Putamen (tissue), 1 donor: ENCODE measurements at regions not wholly inside any gene's neighbourhood (a gene's known extent, or its start where the extent isn't known, plus 50 kb on each side); places are given as distances from the start of the nearest gene placed in this dataset.
A peak's percentile ranks its signal among the peaks of the same experiment; 100 is the strongest.

Experiments used
- DNase-seq: peaks from one replicate; pipeline ENCODE4 v3.0.0-alpha.2; 2016; ENCODE audit warnings: low spot score

DNA sequence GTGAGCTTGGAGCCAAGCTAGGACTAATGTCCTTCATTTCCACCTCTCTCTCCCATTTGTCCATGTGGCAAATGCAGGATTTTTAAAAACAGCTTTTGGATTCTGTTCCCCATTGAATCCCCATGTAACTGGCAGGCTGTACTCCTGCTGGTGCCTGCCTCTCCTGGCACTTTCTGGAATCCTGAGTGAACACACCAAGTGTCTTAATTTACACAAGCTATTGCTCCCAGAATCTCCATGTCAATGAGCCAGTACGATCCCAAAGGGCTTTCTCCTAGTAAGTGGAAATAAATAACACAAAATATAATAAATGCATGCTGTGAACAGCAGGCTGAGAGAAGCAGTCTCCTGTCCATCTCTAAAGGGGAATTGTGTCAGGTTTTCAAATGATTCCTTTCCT is 88.4 kb upstream of the WWC1 start:
- DNase-seq: no peak

DNA sequence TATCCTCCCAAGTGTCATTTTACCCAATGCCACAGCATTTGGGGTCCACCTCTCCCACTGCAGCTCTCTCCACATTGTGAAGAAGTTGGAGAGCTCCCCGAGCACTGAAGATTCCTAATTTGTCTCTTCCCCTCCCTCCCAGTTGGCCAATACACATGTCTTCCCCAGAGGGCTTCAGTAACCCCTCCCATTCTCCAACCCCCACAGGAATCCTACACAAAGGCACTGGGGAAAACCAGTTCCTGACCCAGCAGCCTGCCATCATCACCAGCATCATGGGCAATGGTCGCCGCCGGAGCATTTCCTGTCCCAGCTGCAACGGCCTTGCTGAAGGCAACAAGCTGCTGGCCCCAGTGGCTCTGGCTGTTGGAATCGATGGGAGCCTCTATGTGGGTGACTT is 87.3 kb upstream of the WWC1 start:
- DNase-seq: no peak

- peak; percentile 31 for DNase-seq
Measured at GRCh38 chr5:168207450-168208029, 83.9 kb upstream of the WWC1 start.

DNA sequence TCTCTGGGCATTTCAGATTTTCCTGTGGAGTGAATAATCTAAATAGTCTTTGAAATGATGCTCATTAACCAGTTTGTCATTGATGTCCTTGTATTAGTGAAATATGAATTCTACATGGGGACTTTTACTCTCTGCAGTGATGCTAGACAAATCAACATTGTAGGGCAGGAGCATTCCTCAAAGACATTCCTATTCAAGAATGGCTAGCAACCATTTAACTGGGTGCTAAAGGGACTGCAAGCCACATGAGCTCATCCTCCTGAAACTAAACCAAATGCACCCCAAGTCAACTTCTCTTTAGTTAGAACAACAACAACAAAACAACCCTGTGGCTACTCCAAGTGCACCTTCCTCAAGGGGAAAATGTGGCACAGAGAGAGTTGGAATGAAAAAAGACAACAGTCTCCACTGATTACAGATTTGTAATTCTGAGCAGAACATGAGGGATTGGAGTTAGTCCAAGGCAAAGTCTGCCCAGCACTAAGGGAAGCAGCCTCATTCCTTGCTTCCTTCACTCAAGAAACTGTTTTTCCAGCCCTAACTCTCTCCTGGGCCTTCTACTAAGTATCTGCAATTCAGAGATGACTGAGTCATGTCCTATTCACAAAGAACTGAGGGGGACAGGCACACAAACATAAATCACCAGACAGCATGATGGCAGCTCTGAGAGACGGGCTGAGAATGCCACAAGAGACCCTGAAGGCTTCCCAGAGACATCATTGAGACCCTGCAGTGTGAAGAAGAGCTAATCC is 82.0 kb upstream of the WWC1 start:
- no peak for DNase-seq

DNA sequence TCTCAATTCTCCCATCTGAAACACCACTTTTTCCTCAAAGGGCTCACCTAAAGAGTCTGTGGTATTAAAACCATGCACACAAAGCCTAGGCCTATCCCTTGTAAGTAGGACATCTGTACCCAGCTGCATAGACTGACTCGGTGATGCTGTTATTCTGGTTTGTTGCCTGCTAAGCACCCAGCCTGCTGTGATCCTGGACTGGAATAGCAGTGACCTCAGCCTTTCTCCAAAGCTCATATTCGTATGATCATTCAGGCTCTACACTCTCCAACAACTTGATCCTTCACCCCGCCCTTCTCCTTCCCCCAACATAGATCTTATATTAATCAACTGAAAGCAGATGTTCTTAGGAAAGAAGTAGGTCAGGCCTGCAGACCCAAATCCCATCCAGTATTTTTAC is 81.4 kb upstream of the WWC1 start:
- no peak for DNase-seq

GRCh38 chr5:168211245-168211644 is 80.2 kb upstream of the WWC1 start:
- DNase-seq: no peak

DNA sequence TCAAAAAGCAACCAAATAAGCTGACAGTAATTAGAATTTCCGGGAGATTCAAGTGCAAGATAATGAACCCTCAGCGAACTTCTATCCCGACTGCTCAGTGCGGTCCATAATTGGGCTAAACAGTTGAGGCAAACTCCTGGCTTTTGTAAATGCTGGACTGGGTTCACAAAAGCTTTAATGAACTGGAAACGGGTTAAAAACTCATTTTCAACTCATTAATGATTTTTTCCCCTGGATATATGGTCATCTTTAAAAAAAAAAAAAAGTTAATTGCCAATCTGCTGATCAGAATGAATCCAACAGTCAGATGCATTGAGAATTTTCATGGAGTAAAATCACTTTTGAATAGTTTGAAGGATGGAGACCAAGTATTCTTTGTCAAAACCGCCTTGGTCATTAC is 79.5 kb upstream of the WWC1 start:
- no peak for DNase-seq

DNA sequence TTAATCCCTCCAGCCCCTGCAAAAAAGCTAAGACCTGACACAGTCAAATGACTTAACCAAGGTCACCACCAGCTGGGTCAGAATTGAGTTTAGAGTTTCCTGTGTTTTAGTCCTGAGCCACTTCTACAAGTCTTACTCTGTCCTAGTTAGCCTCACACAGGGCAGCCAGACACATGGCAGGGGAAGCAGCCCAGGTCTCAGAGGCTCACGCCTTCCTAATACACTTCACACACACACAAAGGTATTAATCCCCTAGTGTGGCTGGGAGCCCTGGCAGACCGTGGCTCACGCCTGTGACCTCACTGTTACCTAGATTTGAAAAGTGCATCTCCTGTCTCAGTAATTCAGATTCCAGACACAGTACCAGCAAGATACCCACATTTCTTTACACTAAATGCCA is 77.4 kb upstream of the WWC1 start:
- no peak for DNase-seq

GRCh38 chr5:168214886-168215285 is 76.6 kb upstream of the WWC1 start:
- no peak for DNase-seq

- no peak for DNase-seq
Measured at GRCh38 chr5:168215646-168216045, 75.8 kb upstream of the WWC1 start.

GRCh38 chr5:168216989-168217388 is 74.5 kb upstream of the WWC1 start:
- no peak for DNase-seq

DNA sequence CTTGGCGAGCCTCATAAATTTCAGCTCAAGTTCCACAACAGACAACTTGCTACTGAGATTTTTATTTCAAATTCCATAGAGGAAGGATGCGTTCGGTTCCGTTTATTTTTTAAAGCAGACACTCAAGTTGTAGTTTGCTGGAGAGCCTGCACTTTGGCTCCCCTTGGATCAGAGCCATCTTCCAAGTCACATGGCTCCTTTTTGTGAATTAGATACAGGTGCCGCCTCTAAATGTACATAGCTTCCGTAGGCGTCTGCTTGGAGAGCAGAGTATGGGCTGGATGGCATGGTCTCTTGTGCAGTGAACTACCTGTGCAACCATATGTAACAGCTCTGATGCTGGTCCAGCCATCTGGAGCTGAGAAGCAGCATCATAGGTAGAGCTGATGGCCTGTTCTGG is 73.9 kb upstream of the WWC1 start:
- no peak for DNase-seq

DNA sequence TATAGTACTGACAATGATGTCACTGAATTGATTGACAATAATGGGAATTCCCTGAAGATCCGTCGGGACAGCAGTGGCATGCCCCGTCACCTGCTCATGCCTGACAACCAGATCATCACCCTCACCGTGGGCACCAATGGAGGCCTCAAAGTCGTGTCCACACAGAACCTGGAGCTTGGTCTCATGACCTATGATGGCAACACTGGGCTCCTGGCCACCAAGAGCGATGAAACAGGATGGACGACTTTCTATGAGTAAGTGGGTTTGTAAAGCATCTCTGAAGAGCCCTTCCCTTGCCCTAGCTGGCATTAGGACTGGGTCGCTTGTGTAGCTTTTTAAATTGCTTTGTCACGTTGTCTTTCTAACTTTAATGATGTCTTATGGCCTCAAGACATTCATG is 72.7 kb upstream of the WWC1 start:
- DNase-seq: no peak

DNA sequence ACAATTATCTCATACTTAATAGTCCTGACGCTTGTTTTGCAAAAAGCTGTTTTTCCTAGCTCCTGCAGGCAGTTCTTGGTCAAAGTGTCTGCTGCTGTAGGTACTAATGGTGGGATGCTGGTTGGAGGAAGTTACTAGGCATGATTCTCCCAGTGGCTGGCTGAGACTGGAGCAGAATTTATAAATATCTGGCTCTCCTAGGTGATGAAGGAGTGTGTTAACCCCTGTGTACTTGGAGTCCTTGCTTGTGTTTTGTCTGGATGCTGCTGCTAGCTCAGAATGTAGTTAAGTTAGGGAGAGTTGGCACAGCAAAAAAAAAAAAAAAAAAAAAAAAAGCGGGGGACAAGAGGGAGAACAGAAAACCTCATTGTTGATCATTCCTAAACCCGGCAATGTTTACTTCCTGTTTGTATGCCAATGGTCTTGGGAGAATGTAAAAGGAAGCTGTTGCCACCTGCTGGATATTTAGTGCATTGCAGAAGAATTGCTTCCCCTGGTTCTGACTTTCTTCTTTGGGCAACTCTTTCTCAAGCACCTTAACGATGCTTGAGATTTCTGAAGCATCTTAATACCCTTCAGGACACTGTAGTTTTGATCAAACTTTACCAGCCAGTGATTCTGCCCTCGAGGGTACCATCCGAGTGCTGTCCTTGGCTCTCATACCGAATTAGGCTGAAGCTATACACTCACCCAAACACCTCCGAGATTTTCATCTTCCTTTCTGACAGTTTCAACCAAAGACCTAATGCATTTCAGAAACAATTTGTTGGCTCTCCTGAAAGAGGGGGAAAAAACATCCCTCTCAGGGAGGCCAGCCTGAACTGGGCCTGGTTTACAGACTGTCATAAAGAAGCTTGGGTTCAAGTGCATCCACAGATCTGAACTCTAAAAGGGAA is 71.7 kb upstream of the WWC1 start:
- peak; percentile 75 for DNase-seq

DNA sequence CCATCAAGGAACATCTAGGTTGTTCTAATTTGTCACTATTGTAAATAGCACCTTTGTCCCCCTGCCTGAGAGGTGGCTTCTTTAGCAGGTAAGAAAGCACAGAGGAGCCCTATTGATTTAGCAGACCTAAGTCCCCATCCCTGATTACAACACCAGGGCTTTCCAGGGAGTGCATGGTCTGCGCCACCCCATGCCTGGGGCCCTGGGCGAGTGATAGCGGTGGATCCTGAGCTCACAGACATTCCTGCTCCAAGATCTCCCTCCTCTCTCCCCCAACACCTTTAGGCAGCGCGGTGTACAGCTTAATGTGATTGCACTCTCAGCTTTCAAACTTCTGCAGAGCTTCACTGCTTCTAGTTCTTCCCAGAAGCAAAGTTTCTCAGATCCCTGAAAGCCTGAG is 67.4 kb upstream of the WWC1 start:
- no peak for DNase-seq

DNA sequence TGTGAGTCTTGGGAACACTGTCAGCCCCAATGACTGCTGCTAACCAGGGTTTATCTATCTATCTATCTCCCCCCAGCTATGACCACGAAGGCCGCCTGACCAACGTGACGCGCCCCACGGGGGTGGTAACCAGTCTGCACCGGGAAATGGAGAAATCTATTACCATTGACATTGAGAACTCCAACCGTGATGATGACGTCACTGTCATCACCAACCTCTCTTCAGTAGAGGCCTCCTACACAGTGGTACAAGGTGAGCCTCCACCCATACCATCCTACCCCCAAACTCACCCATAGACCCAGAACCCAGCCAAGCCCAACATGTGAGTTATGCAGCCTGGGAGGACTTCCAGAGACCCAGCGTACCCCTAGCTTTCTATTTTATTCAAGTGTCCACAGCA is 65.4 kb upstream of the WWC1 start:
- DNase-seq: no peak

- DNase-seq: peak; percentile 28
Measured at GRCh38 chr5:168227001-168227400, 64.4 kb upstream of the WWC1 start.

DNA sequence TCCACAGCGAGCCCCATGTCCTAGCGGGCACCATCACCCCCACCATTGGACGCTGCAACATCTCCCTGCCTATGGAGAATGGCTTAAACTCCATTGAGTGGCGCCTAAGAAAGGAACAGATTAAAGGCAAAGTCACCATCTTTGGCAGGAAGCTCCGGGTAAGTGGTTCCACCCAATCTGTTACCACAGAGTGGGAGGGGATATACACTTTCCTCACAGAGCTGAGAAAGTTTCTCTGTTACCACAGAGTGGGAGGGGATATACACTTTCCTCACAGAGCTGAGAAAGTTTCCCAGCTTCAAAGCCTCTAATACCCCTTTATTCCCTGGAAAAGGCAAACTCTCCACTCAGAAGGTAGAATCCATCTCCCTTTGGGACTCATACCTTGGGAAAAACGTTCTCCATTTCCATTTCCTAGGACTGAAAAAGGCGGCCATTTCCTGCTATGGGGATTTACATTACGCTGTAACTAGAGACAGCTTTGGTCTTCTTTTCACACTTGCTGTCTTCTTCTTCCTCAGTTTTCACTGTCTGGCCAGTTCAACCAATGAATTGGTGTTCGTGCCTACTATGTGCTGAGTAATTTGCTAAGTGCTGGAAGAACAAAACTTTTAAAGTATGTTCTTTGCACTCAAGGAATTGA is 63.4 kb upstream of the WWC1 start:
- DNase-seq: no peak

GRCh38 chr5:168228668-168229067 is 62.8 kb upstream of the WWC1 start:
- no peak for DNase-seq

DNA sequence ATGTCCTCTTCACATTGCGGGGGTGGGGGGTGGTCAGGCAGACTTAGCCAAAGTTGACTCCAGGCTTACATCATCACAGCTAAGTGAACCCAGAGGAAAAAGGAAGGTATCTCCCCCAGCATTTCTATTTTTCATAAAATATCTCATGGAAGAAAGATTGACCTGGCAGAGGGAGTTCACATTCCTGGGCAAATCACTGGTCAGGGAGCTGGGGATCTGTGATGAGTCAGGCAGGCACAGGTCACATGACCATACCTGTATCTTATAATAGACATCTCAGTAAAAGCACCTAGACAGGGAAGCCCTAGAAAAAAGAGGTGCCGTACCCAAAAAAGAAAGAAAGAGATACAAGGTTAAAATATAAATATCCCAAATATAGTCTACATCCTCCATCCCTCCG is 57.3 kb upstream of the WWC1 start:
- DNase-seq: no peak

DNA sequence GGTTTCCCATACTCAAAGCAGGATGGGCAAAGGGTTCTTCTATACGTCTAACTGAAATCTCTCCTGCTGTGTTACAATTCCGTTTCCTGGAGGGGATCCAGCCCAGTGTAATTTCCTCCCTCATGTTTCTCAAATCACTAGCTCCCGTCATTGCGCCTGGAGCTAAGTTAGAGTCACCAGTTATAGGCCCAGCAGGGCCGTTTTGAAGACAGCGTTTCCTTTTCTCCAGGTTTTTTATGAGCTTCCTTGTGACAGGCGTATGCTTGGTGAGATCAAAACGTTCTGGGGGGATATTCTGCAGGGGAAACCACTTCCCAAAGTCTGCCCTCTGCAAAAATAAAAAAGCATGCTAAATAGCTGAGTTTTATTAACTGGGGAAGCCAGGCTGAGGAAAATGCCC is 53.0 kb upstream of the WWC1 start:
- DNase-seq: no peak

GRCh38 chr5:168239325-168239724 is 52.1 kb upstream of the WWC1 start:
- no peak for DNase-seq
